ENCODE measurements at regions not wholly inside any gene's neighbourhood (a gene's known extent, or its start where the extent isn't known, plus 50 kb on each side); places are given as distances from the start of the nearest gene placed in this dataset.
A peak's percentile ranks its signal among the peaks of the same experiment; 100 is the strongest.

DNA sequence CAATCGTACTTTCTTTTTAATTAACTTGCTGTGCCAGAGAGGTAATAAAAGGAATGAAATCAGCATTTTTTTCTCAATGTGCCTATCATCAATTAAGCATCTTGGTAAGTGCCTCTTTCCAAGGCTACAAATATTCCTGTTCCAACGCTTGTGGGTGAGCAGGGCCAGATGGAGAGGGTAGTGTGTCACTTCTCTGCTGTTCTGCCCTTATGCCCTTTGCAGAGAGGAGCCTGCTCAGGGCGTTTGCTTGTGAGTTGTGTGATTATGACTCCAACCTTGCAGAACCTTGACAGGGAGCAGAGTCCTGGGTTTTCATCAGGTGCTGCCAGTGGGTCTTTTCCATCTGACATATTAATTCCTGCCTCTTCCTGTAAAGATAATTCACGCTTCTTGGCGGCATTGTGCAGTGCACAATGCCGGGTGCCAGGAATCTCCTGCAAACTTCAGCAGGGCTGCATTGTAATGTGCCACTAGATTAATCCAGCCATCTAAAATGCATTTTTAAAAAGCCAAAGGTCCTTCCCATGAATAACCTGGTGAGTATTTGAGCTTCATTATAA lies 234.4 kb downstream of the ARHGAP12 start:
- TF ChIP-seq POLR2AphosphoS5 (IDR thresholded peaks at IDR 0.05): no peak
- no peak for TF ChIP-seq EP300 (IDR thresholded peaks at IDR 0.05)
- TF ChIP-seq POLR2A (IDR thresholded peaks at IDR 0.05): no peak
- TF ChIP-seq CTCF (IDR thresholded peaks at IDR 0.05): no peak
- Histone ChIP-seq H3K9me3 (peaks cover 0 to 13% (median 0%) of the 10 kb centered on the region in 3 donors), H3K27ac (no peak overlapping the region), H3K36me3 (no peaks in the 10 kb centered on the region), H3K27me3 (no peaks in the 10 kb centered on the region), H3K4me3 (no peak overlapping the region), H3K4me1 (peaks cover 0 to 49% (median 14%) of the 10 kb centered on the region in 3 donors)
- 48 to 65% methylated on average over 2 to 6 of the region's 6 CpGs for WGBS, 2 donors (ENCODE audit: low coverage in 1 of 2)
- no peak for ATAC-seq

DNA sequence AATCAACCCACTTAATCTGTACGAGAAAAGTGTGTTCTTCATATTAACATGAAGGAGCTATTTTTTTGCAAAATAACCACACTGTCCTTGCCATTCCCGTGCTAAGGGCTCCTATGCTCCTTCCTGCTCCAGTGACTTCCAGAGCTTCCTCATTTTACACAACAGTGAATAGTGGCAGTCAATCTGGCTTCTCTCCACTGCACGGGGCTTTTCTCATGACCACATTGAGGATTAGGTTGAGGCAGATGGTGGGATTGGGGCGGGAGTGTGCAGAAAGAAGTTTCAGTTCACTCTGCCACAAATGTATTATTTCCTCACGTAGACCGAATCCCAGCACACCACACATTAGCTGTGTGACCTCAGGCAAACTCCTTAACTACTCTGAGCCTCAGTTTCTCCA lies 235.1 kb downstream of the ARHGAP12 start:
- peaks cover 0 to 42% (median 7%) of the 10 kb centered on the region in 3 donors for H3K4me1 ChIP-seq
- TF ChIP-seq POLR2AphosphoS5 (IDR thresholded peaks at IDR 0.05): no peak
- TF ChIP-seq POLR2A (IDR thresholded peaks at IDR 0.05): no peak
- TF ChIP-seq CTCF (IDR thresholded peaks at IDR 0.05): no peak
- TF ChIP-seq EP300 (IDR thresholded peaks at IDR 0.05): no peak
- no peak overlapping the region for H3K27ac ChIP-seq
- no peaks in the 10 kb centered on the region for H3K36me3 ChIP-seq
- no peaks in the 10 kb centered on the region for H3K27me3 ChIP-seq
- H3K9me3 ChIP-seq: peaks cover 0 to 20% (median 0%) of the 10 kb centered on the region in 3 donors
- no peak for ATAC-seq
- H3K4me3 ChIP-seq: no peak overlapping the region
- 79 to 96% methylated on average over 4 to 6 of the region's 6 CpGs for WGBS, 2 donors (ENCODE audit: low coverage in 1 of 2)

DNA sequence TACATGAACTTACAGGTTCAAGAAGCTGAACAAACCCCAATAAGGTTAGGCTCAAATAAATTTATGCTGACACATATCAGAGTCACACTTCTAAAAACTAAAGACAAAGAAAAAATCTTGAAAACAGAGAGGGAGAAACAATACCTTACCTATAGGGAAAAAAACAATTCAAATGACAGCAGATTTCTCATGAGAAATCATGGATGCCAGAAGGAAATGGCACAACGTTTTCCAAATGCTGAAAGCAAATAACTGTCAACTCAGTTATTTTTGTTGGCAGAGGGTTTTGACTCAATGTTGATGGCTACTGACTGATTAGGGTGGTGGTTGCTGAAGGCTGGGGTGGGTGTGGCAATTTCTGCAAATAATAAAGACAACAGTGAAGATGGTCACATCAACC lies 239.4 kb downstream of the ARHGAP12 start:
- no peak overlapping the region for H3K27ac ChIP-seq
- 39 to 45% methylated on average over 1 of the region's 1 CpG for WGBS, 2 donors (ENCODE audit: low coverage in 1 of 2)
- no peaks in the 10 kb centered on the region for H3K36me3 ChIP-seq
- no peaks in the 10 kb centered on the region for H3K27me3 ChIP-seq
- no peak overlapping the region for H3K4me3 ChIP-seq
- H3K4me1 ChIP-seq: peaks cover 0 to 2% (median 0%) of the 10 kb centered on the region in 3 donors
- TF ChIP-seq CTCF (IDR thresholded peaks at IDR 0.05) (no peak), POLR2AphosphoS5 (IDR thresholded peaks at IDR 0.05) (no peak), EP300 (IDR thresholded peaks at IDR 0.05) (no peak), POLR2A (IDR thresholded peaks at IDR 0.05) (no peak)
- ATAC-seq: no peak
- H3K9me3 ChIP-seq: peaks cover 0 to 26% (median 0%) of the 10 kb centered on the region in 3 donors

GRCh38 chr10:31687663-31688482 lies 240.8 kb downstream of the ARHGAP12 start:
- Histone ChIP-seq H3K9me3 (peaks cover 0 to 39% (median 2%) of the 10 kb centered on the region in 3 donors), H3K4me3 (no peak overlapping the region), H3K27ac (no peak overlapping the region), H3K36me3 (no peaks in the 10 kb centered on the region), H3K4me1 (no peaks in the 10 kb centered on the region), H3K27me3 (no peaks in the 10 kb centered on the region)
- TF ChIP-seq POLR2AphosphoS5 (IDR thresholded peaks at IDR 0.05) (no peak), CTCF (IDR thresholded peaks at IDR 0.05) (no peak), EP300 (IDR thresholded peaks at IDR 0.05) (no peak), POLR2A (IDR thresholded peaks at IDR 0.05) (no peak)
- ATAC-seq: peak; percentile 57
- 75 to 100% methylated on average over 2 to 3 of the region's 3 CpGs for WGBS, 2 donors (ENCODE audit: low coverage in 1 of 2)

GRCh38 chr10:31686599-31686998 lies 242.0 kb downstream of the ARHGAP12 start:
- Histone ChIP-seq H3K4me1 (no peaks in the 10 kb centered on the region), H3K27ac (no peak overlapping the region), H3K4me3 (no peak overlapping the region), H3K27me3 (no peaks in the 10 kb centered on the region), H3K36me3 (no peaks in the 10 kb centered on the region), H3K9me3 (peaks cover 0 to 46% (median 2%) of the 10 kb centered on the region in 3 donors)
- ATAC-seq: peak; percentile 24
- TF ChIP-seq EP300 (IDR thresholded peaks at IDR 0.05) (no peak), CTCF (IDR thresholded peaks at IDR 0.05) (no peak), POLR2AphosphoS5 (IDR thresholded peaks at IDR 0.05) (no peak), POLR2A (IDR thresholded peaks at IDR 0.05) (no peak)

Data from gastroesophageal sphincter (tissue), 4 donors.